KMS-11 (cell line): ENCODE measurements at regions not wholly inside any gene's neighbourhood (a gene's known extent, or its start where the extent isn't known, plus 50 kb on each side); places are given as distances from the start of the nearest gene placed in this dataset.

Experiments used
- H2AFZ ChIP-seq: fragments of 200-600 bp; sonication (generic); 2 replicates; pipeline ENCODE4 v1.6.1; 2016; ENCODE audit warnings: antibody characterized with exemption, mixed run types, low read depth
- H3K27ac ChIP-seq: fragments of 200-600 bp; sonication (generic); 2 replicates; pipeline ENCODE4 v1.6.1; 2016; ENCODE audit warnings: mild to moderate bottlenecking, mixed run types
- H3K27me3 ChIP-seq: fragments of 200-600 bp; sonication (generic); 2 replicates; pipeline ENCODE4 v1.6.1; 2017; ENCODE audit warnings: mild to moderate bottlenecking, low read depth, mixed run types, moderate library complexity; ENCODE audit not compliant: insufficient read depth
- H3K36me3 ChIP-seq: fragments of 200-600 bp; sonication (generic); 2 replicates; pipeline ENCODE4 v1.6.1; 2017; ENCODE audit warnings: mild to moderate bottlenecking, mixed run types; ENCODE audit not compliant: insufficient read depth
- H3K4me1 ChIP-seq: fragments of 200-600 bp; sonication (generic); 2 replicates; pipeline ENCODE4 v1.6.1; 2016; ENCODE audit warnings: mild to moderate bottlenecking, low read depth, mixed run types; ENCODE audit not compliant: poor library complexity, severe bottlenecking
- H3K4me2 ChIP-seq: fragments of 200-600 bp; sonication (generic); 2 replicates; pipeline ENCODE4 v1.7.0; 2016; ENCODE audit warnings: mild to moderate bottlenecking, mixed run types
- H3K4me3 ChIP-seq: fragments of 200-600 bp; sonication (generic); IDR thresholded peaks from 2 replicates; pipeline ENCODE4 v1.6.1; 2017; ENCODE audit warnings: low read depth, low read length, mixed read lengths; ENCODE audit not compliant: insufficient read depth
- H3K79me2 ChIP-seq: fragments of 200-600 bp; sonication (generic); 2 replicates; pipeline ENCODE4 v1.6.1; 2016; ENCODE audit warnings: low read depth, mixed run types; ENCODE audit not compliant: insufficient read depth
- H3K9ac ChIP-seq: fragments of 200-600 bp; sonication (generic); 2 replicates; pipeline ENCODE4 v1.6.1; 2016; ENCODE audit warnings: mild to moderate bottlenecking, mixed run types
- H4K20me1 ChIP-seq: fragments of 200-600 bp; sonication (generic); 2 replicates; pipeline ENCODE4 v1.6.1; 2016; ENCODE audit warnings: mild to moderate bottlenecking, mixed run types; ENCODE audit not compliant: insufficient read depth
- CTCF ChIP-seq: fragments of 200-600 bp; sonication (generic); conservative IDR thresholded peaks from 2 replicates; pipeline ENCODE4 v1.6.1; 2017; ENCODE audit warnings: low read depth, mild to moderate bottlenecking, antibody characterized with exemption, low read length, moderate library complexity, mixed read lengths

- no peak overlapping the region for H3K4me2 ChIP-seq
- H3K27ac ChIP-seq: no peak overlapping the region
- H3K27me3 ChIP-seq: no peaks in the 10 kb centered on the region
- no peak for TF ChIP-seq CTCF
- H3K4me1 ChIP-seq: no peaks in the 10 kb centered on the region
- no peaks in the 10 kb centered on the region for H4K20me1 ChIP-seq
- no peak overlapping the region for H3K9ac ChIP-seq
- no peak overlapping the region for H3K4me3 ChIP-seq
- no peaks in the 10 kb centered on the region for H3K36me3 ChIP-seq
- H3K79me2 ChIP-seq: no peaks in the 10 kb centered on the region
- H2AFZ ChIP-seq: no peak overlapping the region
Measured at GRCh38 chr6:147676495-147677199, 168.2 kb downstream of the SAMD5 start.

- Histone ChIP-seq H3K27me3 (no peaks in the 10 kb centered on the region), H3K27ac (no peak overlapping the region), H3K9ac (no peak overlapping the region), H3K4me3 (no peak overlapping the region), H3K79me2 (no peaks in the 10 kb centered on the region), H3K4me2 (no peak overlapping the region), H2AFZ (no peak overlapping the region), H3K36me3 (no peaks in the 10 kb centered on the region), H4K20me1 (no peaks in the 10 kb centered on the region), H3K4me1 (no peaks in the 10 kb centered on the region)
- no peak for TF ChIP-seq CTCF
Measured at GRCh38 chr6:147677647-147678046, 169.2 kb downstream of the SAMD5 start.

- no peaks in the 10 kb centered on the region for H4K20me1 ChIP-seq
- H2AFZ ChIP-seq: no peak overlapping the region
- H3K4me3 ChIP-seq: no peak overlapping the region
- no peaks in the 10 kb centered on the region for H3K4me1 ChIP-seq
- H3K27me3 ChIP-seq: no peaks in the 10 kb centered on the region
- no peak for TF ChIP-seq CTCF
- no peak overlapping the region for H3K4me2 ChIP-seq
- H3K9ac ChIP-seq: no peak overlapping the region
- no peaks in the 10 kb centered on the region for H3K36me3 ChIP-seq
- H3K27ac ChIP-seq: no peak overlapping the region
- H3K79me2 ChIP-seq: no peaks in the 10 kb centered on the region
Measured at GRCh38 chr6:147678253-147678652, 169.8 kb downstream of the SAMD5 start.

- no peak overlapping the region for H3K27ac ChIP-seq
- H3K36me3 ChIP-seq: no peaks in the 10 kb centered on the region
- H3K9ac ChIP-seq: no peak overlapping the region
- H4K20me1 ChIP-seq: no peaks in the 10 kb centered on the region
- no peak overlapping the region for H3K4me3 ChIP-seq
- H3K4me2 ChIP-seq: no peak overlapping the region
- no peak overlapping the region for H2AFZ ChIP-seq
- no peak for TF ChIP-seq CTCF
- H3K79me2 ChIP-seq: no peaks in the 10 kb centered on the region
- no peaks in the 10 kb centered on the region for H3K27me3 ChIP-seq
- H3K4me1 ChIP-seq: no peaks in the 10 kb centered on the region
Measured at GRCh38 chr6:147684906-147685305, 176.4 kb downstream of the SAMD5 start.
